ENCODE measurements at regions not wholly inside any gene's neighbourhood (a gene's known extent, or its start where the extent isn't known, plus 50 kb on each side); places are given as distances from the start of the nearest gene placed in this dataset.

- no peak for DNase-seq (ENCODE audit: low spot score)
These were observed 733.0 kb upstream of the KIRREL3 start for GRCh38 chr11:127733552-127733951.

GRCh38 chr11:127726367-127726766 is 725.8 kb upstream of the KIRREL3 start:
- no peak for DNase-seq (ENCODE audit: low spot score)

- no peak for DNase-seq (ENCODE audit: low spot score)
These were observed 723.1 kb upstream of the KIRREL3 start for GRCh38 chr11:127723714-127724113.

GRCh38 chr11:127713226-127713625 is 712.7 kb upstream of the KIRREL3 start:
- DNase-seq (ENCODE audit: low spot score) = no peak

GRCh38 chr11:127711748-127712147 is 711.2 kb upstream of the KIRREL3 start:
- no peak for DNase-seq (ENCODE audit: low spot score)

GRCh38 chr11:127710831-127711230 is 710.3 kb upstream of the KIRREL3 start:
- no peak for DNase-seq (ENCODE audit: low spot score)

- DNase-seq (ENCODE audit: low spot score) = no peak
These were observed 709.4 kb upstream of the KIRREL3 start for GRCh38 chr11:127709960-127710359.

- DNase-seq (ENCODE audit: low spot score) = no peak
These were observed 693.1 kb upstream of the KIRREL3 start for GRCh38 chr11:127693686-127694085.

GRCh38 chr11:127683321-127683720 is 682.8 kb upstream of the KIRREL3 start:
- DNase-seq (ENCODE audit: low spot score) = no peak

GRCh38 chr11:127679816-127680545 is 679.4 kb upstream of the KIRREL3 start:
- no peak for DNase-seq (ENCODE audit: low spot score)

- DNase-seq (ENCODE audit: low spot score) = no peak
These were observed 678.1 kb upstream of the KIRREL3 start for GRCh38 chr11:127678631-127679030.

- no peak for DNase-seq (ENCODE audit: low spot score)
These were observed 677.3 kb upstream of the KIRREL3 start for GRCh38 chr11:127677660-127678425.

GRCh38 chr11:127675581-127675980 is 675.0 kb upstream of the KIRREL3 start:
- no peak for DNase-seq (ENCODE audit: low spot score)

GRCh38 chr11:127674754-127675153 is 674.2 kb upstream of the KIRREL3 start:
- no peak for DNase-seq (ENCODE audit: low spot score)

GRCh38 chr11:127670374-127671119 is 670.0 kb upstream of the KIRREL3 start:
- DNase-seq (ENCODE audit: low spot score) = no peak

- DNase-seq (ENCODE audit: low spot score) = no peak
These were observed 655.7 kb upstream of the KIRREL3 start for GRCh38 chr11:127656116-127656836.

- DNase-seq (ENCODE audit: low spot score) = no peak
These were observed 652.5 kb upstream of the KIRREL3 start for GRCh38 chr11:127653076-127653475.

GRCh38 chr11:127651888-127652221 is 651.3 kb upstream of the KIRREL3 start:
- DNase-seq (ENCODE audit: low spot score) = no peak

- DNase-seq (ENCODE audit: low spot score) = no peak
These were observed 650.8 kb upstream of the KIRREL3 start for GRCh38 chr11:127651175-127651887.

GRCh38 chr11:127649958-127650357 is 649.4 kb upstream of the KIRREL3 start:
- DNase-seq (ENCODE audit: low spot score) = no peak

- no peak for DNase-seq (ENCODE audit: low spot score)
These were observed 648.5 kb upstream of the KIRREL3 start for GRCh38 chr11:127649071-127649470.

- DNase-seq (ENCODE audit: low spot score) = no peak
These were observed 648.0 kb upstream of the KIRREL3 start for GRCh38 chr11:127648583-127648982.
